ENCODE measurements at regions not wholly inside any gene's neighbourhood (a gene's known extent, or its start where the extent isn't known, plus 50 kb on each side); places are given as distances from the start of the nearest gene placed in this dataset.
"Not testable (repeated sequence)": the region's sequence is repeated elsewhere in the genome, so short reads cannot be mapped to it uniquely, and the experiment has no call there.

DNA sequence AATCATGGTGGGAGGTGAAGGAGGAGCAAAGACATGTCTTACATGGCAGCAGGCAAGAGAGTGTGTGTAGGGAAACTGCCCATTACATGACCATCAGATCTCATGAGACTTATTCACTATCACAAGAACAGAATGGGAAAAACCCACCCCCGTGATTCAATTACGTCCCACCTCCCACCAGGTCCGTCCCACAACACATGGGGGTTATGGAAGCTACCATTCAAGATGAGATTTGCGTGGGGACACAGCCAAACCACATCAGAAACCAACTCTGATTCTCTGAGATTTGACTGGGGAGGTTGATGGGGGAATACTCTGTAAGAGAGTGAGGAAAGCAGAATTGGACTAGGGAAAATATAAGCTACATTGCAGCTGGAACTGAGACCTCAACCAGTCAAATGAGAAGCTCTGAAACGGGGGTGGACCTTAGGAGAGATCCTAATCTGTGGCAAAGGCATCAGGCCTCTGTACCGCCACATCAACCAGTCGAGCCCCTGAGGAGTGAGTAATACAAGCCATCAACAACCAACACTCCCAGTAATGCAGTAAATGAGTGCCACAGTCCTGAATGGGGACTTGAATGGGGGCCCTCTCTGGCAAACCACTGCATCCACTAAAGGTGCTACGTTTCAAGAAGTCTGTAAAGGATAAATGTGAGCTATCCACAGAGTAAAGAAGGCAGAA, 207.9 kb upstream of the GADL1 start:
- no peak for DNase-seq

- DNase-seq: no peak
Observed at GRCh38 chr3:31103181-31103580, 208.7 kb upstream of the GADL1 start.

DNA sequence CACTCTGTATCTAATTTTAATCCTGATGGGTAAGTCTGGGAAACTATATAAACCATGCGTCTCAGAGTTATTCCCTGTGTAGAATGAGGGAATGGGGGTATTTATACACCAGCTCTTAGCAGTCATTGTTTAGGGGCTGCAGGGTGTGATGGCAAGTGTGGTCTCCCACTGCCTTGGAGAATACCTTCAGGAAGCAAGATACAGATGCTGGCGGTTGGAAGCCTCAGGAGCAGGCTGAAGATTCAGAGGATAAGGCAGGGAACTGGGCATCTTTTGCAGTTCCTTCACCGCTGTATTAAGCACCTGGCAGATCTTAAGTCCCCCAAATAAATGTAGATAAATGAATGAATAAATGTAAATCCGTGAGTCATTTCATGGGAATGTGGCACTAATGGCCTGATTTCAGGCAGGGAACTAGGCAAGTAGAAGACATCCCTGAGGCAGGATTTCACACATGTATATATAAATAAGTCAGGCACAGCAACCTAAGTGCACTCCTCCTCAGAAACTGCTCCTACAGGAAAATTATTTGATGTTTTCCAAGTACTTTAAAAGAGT, 209.2 kb upstream of the GADL1 start:
- DNase-seq: no peak

DNA sequence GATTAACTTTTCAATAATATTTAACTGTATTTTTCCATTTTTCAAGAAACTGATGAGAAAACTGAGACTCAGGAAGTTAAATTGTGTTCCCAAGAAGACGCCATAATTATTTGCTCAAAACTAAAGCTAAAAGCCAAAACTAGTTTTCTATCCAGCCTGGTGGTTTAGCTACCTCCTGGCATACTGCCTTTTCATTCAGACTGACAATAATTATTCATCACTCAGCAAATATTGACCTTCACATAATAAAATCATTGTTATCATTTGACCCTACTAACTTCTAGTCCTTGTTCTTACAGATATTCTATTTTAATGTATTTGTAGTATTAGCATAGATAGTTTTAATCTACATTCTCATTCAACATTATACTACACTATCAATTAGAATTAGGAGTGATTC, 210.6 kb upstream of the GADL1 start:
- DNase-seq: no peak

DNA sequence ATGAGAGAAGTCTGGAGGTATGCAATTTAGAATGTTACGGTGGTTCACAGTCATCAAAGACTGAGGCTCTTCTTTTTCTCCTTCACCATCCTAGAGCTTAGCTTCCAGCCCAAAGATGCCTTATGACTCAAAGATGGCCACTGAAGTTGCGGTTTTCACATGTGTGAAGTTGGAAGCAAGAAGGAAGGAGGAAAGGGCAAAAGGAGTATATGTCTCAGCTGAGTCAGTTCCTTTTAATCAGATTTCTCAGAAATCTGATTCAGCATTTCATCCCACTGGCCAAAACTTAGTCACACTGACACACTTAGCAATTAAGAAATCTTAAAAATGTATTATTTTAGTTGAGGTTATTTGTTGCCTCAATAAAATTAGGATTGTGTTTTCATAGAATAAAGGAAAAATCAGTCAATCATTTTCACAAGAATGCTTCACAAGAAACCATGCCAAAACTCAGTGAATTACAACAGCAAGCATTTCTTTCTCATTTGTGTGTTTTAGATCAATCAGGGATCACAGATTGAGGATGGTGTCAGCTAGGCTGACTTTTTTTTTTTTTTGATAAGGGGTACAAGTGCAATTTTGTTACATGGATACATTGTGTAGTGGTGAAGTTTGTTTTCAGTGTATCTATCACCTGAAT, 211.1 kb upstream of the GADL1 start:
- no peak for DNase-seq

DNA sequence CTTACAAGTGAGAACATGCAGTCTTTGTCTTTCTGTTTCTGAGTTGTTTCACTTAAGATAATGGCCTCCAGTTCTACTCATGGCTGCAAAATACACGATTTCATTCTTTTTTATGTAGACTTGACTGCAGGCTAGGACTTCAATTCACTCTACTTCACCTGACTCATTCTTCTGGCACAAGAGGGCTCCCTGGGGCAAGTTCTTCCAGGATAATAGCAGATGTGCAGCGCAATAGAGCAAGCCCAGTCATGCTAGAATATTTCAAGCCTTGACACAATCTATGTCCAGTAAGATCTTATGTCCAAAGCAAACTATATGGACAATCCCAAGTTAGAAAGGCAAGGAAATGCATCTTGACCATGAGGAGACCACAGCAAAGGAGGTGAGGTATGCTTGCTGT, 211.7 kb upstream of the GADL1 start:
- DNase-seq: no peak

DNA sequence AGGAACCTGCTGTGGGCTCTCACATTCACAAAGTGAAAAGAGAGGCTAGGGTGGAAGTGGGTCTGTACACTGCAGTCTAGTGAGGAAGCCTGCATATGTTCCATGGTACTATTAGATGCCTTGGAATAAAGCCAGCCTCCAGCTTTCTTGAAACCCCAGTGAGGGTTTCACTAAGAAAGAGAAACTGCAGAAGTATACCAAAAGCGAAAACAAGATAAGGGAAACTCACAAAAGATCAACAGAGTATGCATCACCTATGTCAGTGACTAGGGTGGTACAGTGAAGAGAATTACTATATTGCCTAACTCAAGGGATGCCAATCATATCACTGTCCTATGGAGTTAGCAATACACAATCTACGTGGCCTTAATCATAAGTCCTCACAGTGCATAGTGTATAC, 212.5 kb upstream of the GADL1 start:
- DNase-seq: no peak

DNA sequence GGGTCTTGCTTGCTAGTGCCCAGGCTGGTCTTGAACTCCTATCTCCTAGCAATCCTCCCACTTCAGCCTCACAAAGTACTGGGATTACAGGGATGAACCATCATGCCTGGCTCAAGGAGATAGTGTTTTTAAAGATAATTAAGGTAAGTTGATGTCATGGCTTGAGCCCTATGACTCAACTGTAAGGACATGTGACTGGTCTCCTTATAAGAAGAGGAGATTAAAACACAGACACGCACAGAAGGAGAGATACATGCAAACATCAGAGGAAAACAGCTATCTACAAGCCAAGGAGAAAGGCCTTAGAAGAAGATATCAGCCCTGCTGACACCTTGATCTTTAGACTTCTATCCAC, 220.4 kb upstream of the GADL1 start:
- DNase-seq: no peak

GRCh38 chr3:31115531-31115930, 221.1 kb upstream of the GADL1 start:
- DNase-seq: not testable (repeated sequence)

DNA sequence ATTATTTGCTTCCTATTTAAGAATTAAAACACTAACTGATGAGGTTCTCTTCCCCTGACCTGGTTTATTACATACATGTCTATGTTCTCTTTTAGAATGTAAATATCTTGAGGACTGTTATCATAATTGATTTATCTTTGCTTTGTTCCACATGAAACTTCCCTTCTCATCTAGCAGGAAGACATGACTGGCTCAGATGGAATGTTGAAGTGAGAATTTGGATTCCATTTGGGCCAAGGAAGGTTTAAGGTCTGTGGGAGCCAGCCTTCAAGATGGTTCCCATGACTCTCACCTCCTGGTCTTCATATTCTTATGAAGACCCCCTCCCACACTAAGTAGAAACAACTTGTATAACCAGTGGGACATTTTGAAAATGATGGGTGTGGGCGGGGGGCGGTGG, 222.2 kb upstream of the GADL1 start:
- no peak for DNase-seq

DNA sequence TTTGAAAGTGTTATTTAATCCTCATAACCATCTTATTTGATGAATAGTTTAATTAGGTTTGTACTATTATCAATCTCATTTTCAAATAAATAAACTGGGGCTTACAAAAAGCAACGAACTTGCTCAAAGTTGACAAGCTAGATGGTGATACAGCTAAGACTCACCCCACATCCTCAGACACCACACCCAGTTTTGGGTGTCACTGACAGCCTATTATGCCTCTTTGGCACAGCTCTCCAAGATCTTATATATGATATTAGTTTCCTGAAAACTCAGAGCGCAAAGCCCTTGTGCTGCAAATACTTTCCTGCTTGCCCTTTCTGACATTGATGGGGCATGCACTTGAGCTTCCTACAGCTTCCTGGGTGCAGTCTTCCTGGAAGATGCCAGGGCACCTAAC, 223.4 kb upstream of the GADL1 start:
- DNase-seq: no peak

GRCh38 chr3:31124373-31124772, 229.9 kb upstream of the GADL1 start:
- no peak for DNase-seq

- DNase-seq: no peak
Observed at GRCh38 chr3:31125413-31126020, 231.1 kb upstream of the GADL1 start.

DNA sequence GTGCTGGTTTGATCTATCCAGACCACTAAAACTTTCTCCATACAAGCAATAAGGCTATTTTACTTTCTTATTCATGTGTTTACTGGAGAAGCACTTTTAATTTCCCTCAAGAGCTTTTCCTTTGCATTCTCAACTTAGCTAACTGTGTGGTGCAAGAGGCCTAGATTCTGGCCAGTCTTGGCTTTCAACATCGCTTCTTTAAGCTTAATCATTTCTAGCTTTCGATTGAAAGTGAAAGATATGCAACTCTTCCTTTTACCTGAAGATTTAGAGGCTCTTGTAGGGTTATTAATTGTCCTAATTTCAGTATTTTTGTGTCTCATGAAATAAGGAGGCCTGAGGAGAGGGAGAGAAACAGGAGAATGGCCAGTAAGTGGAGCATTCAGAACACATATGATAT, 234.8 kb upstream of the GADL1 start:
- no peak for DNase-seq

- no peak for DNase-seq
Observed at GRCh38 chr3:31132132-31132769, 237.8 kb upstream of the GADL1 start.

DNA sequence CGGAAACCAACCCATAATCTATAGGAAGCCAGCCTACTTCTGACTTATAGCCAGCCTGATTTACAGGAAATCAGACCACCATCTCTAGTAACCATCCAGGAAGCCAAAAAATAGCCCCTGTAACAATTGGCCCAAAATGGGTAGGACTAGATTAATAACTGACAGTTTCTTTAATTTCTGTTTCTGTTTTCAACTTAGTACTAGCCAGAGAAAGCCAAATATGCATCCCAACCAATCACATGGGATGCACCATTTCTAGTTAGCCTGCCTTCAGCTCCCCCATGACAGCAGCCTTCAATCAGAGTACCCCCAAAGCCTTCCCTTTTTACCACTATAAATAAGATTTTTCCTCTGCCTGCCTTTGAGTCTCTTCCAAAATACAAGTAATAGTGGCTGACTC, 239.1 kb upstream of the GADL1 start:
- no peak for DNase-seq

DNA sequence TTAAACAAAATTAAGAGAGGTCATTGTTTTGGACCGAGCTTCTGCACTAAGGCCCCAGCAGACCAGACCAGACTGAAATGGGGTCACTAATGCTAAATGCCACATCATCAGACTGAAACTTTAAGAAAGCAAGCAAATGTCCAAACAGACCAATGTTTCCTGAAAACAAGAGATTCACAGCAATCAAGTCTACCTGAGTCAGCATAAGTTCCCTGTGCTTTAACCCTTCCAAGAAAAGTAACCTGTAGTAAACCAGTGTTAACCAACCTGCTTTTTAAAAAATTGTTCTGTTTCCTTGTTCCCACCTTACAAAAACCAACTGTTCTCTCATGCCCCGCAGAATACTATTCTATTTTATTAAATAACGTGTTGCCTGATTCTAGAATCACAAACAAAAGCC, 241.1 kb upstream of the GADL1 start:
- DNase-seq: no peak

- DNase-seq: no peak
Observed at GRCh38 chr3:31137718-31138465, 243.4 kb upstream of the GADL1 start.

- DNase-seq: no peak
Observed at GRCh38 chr3:31140470-31140869, 246.0 kb upstream of the GADL1 start.

GRCh38 chr3:31142139-31142538, 247.7 kb upstream of the GADL1 start:
- DNase-seq: no peak

DNA sequence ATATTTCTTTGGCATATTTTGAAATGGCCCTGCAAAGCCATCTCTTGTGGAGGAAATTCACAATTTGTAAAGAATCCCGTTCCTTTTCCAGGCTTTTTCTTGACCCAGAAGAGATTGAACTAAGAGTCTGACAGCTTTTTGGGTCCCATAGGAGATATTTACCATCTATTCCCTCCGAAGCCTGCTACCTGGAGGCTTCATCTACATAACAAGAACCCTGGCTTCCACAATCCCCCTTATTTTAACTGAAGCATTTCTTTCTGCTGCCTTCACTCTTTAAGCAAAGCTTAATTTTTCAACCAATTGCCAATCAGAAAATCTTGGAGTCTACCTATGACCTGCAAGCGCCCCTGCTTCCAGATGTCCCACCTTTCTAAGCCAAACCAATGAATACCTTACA, 248.1 kb upstream of the GADL1 start:
- DNase-seq: no peak

- no peak for DNase-seq
Observed at GRCh38 chr3:31145062-31145461, 250.6 kb upstream of the GADL1 start.

- no peak for DNase-seq
Observed at GRCh38 chr3:31147550-31147949, 253.1 kb upstream of the GADL1 start.

Data from SIG-M5 (cell line).